Amygdala (tissue), 56 donors: ENCODE measurements at regions not wholly inside any gene's neighbourhood (a gene's known extent, or its start where the extent isn't known, plus 50 kb on each side); places are given as distances from the start of the nearest gene placed in this dataset.
"Not testable (repeated sequence)": the region's sequence is repeated elsewhere in the genome, so short reads cannot be mapped to it uniquely, and the experiment has no call there.

Source experiments
- DNase-seq, 56 donors: peaks; one replicate each; lab custom pipeline; 2025; lab: John Stamatoyannopoulos, UW

DNA sequence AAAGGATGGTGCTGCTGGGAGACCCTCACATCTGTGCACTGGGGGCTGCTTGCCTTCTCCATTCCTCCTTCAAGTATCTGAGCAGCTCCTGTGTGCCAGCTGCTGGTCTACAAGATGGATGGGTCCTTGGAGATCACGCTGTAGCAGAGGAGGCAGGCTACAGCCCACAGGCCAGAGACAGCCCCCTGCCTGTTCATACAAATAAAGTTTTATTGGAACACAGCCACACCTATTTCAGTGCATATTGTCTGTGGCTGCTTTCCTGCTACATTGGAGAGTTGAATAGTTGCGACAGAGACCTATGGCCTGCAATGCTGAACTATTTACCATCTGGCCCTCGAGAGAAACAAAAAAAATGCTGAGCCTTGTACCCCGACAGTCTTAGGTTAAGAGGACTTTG, 149.8 kb upstream of the EEF2KMT start:
- not testable (repeated sequence) for DNase-seq

DNA sequence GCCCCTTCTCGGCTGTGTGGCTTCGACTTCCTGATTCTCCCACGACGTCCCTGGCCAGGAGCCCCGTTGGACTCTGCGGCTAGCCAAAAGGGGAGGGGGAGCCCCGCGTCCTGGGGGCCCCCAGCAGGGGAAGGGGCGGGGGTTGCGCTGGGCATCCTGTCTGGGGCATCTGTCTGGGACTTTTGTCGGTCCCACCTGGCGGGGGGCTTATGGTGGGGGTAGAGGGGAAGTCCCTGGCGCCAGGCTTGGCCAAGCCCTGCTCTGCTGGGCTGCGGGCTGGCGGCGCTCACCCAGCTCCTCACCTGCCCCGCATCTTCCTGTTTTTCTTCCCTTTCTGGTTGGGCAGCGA, 142.7 kb upstream of the EEF2KMT start:
- not testable (repeated sequence) for DNase-seq

DNA sequence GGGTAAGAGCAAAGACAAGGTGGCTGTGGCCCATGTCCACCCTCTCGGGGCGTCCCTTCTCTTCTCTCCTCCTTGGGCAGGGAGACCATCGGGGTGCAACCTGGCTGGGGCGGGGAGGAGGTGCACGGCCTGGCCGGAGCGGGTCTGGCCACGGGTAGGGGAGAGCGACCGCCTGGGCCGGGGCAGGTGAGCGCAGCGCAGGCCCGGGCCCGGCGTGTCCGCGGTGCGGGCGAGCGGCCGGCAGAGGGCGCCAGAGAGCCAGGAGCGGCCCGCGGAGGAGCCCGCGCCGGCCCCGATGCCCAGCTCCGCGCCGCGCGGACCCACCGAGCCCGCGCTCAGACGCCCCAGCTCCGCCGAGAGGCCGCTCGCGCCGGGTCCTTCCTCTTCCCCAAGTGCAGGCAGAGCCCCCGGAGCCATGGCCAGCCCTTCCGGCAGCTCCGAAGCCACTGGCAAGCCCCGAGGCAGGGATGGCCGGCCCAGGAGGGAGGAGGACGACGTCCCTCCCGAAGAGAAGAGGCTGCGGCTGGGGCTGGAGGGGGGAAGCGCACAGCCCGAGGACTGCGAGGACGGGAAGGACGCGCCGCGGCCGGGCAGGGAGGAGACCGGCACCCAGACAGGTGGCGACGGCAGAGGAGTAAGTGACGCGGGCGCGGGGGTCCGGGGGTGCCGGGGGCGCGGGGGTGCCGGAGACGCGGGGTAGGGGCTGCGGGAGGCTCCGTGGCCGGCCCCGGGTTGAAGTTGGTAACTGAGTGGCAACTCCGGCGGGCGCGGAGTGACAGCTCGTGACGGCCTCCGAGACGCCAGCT, 142.1 kb upstream of the EEF2KMT start:
- DNase-seq = peak in 9 of 56 donors; percentile 4 to 56 (median 7)

DNA sequence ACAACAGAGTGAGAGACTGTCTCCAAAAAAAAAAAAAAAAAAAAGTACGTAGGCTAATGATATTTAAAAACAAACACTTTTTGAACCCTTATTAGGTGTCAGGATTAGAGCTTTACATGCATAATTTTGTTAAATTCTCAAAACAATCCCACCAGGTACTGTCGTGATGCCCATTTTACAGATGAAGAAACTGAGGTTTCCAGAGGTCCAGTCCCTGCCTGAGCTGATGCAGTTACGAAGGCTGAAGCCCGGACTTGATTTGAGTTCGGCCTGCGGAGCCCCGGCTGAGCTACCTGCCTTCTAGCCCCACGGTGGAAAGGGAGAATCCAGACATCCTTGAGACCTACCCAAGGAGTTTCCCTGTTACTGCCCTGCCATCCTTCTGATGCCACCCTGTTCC, 137.5 kb upstream of the EEF2KMT start:
- DNase-seq = no peak

DNA sequence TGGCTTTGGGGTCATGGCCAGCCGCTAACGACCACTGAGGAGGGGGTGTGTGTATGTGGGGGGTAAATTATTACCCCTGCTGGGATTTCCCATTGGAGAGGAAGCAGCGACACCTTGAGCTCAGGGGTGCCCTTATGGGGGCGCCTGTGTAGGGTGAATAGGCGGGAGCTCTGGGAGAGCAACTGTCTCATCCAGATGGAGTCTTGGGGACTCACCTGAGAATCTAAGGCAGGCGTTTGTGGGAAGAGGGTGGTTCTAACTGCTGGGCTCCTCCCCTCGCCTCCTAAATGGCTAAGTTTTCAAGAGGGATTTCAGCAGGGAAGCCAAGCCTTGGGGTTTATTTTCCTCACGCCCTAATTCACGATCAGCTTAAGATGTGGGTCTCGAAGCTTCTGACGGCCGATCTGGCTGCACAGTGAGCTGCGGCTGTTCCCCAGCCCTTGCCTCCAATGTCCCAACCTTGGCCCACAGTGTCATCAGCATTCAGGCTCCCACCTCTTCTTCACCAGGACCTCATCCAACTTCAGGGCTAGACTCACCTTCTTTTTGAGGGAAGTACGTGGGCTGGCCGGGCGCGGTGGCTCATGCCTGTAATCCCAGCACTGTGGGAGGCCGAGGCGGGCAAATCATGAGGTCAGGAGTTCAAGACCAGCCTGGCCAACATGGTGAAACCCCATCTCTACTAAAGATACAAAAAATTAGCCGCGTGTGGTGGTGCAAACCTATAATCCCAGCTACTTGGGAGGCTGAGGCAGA, 136.9 kb upstream of the EEF2KMT start:
- no peak for DNase-seq

DNA sequence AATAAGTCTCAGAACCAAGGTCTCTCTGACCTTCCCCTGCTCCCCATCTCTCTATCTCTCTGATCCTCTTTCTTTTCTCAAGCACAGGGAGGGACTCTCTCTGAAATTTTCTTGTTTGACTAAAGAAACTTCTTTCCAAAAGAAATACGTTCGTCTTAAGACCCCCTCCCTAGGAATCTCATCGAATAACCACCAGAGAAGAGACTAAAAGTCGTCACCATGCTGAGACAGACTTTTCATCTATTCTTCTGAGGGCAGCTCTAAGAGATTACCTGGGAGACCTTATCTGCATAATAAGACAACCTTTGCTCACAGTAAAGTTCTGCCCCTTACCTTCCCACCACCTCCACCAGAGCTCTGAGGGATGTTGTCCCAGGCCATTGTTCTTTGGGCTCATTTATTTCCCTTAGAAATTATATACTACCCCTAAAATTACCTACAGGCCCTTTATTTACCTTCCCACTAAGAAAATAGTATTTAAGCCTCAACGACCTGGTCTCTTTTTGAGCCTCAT, 133.7 kb upstream of the EEF2KMT start:
- DNase-seq = no peak

DNA sequence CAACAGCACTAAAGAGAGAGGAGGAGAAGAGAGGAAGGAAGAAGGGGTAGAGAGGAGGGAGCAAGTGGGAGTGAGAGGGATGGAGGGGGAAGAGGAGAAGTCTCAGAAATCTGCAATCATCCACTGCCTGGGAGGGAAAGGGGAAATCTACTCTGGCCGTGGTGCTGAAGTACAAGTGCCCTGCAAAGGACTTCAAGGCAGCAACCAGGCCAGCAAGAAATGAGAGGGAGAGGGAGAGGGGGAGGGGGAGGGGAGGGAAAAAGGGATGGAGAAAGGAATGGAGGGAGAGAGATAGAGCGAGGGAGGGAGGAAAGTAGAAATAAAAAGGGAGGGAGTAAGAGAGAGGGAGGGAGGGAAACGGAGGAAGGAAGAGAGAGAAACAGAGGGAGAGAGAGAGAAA, 130.8 kb upstream of the EEF2KMT start:
- no peak for DNase-seq

DNA sequence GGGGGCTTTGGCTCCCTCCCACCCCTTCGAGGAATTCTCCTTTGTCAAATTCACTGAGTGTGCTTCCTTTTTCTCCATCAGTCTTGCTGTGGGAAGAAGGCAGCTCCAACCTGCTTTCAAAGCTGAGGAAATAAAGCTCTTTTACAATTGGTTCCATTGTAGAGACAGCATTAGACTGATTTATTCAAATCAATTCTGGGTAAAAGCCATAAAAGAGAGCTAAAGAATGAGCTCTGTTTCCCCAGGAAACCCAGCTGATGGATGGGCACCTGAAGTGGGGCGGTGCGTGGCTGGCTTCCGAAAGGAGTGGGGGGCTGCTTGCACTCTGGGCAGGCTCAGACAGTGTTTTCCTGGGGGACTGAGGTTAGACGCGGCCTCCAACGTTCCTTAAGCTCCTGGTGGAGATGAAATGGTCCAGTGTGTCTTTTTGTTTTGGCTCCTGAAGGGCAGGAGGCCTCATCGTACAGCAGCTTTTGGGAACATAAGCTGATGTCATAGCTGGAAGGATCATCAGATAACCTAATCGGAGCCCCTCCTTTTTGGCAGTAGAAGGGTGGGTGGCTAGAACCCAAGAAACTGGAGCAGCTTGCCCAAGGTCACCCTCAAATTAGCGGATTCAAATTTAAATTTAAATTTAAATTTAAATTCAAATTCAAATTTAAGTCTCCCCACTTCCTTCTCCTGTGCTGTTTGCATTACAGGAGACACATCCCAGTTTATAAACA, 128.5 kb upstream of the EEF2KMT start:
- DNase-seq = no peak

DNA sequence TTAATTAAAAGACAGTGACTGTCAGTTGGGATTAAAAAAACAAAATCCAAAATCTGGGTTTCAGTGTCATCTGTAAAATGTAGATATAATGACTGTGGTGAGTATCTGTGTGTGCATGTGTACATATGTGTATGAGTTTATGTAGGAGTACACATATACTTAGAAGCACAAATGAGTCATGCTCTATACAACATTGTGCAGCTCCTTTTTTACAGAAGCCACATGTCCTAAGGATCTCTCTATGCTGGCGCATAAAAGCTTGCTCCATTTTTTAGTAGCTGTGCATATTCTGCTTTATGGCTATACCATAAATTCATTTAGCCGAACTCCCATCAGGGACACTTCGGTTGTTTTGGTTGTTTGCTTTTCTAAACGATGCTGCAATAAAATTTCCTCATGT, 125.2 kb upstream of the EEF2KMT start:
- DNase-seq = no peak

DNA sequence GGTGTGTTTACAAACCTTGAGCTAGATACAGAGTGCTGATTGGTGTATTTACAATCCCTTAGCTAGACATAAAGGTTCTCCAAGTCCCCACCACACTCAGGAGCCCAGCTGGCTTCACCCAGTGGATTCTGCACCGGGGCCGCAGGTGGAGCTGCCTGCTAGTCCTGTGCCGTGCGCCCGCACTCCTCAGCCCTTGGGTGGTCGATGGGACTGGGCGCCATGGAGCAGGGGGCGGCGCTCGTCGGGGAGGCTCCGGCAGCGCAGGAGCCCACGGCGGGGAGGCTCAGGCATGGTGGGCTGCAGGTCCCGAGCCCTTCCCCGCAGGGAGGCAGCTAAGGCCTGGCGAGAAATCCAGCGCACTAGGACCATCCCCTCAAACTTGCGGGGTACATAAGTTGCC, 124.2 kb upstream of the EEF2KMT start:
- DNase-seq = not testable (repeated sequence)

DNA sequence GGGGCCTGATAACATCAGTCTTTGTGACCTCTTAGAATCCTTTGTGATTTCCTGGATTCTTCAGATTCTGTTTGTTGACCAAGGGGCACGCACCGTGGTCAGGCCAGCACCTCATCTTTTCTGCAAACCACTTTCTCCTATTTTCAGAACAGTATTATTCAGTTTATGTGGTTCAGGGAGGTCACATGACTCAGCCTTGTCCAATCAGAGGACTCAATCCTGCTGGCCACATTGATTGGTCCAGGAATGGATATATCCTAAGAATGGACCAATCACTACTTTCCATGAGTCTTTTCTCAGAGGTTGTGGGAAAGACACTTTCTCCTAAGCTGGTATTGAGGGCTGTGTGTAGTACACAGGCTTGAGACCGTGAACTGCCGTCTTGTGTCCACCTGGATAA, 123.1 kb upstream of the EEF2KMT start:
- DNase-seq = no peak

DNA sequence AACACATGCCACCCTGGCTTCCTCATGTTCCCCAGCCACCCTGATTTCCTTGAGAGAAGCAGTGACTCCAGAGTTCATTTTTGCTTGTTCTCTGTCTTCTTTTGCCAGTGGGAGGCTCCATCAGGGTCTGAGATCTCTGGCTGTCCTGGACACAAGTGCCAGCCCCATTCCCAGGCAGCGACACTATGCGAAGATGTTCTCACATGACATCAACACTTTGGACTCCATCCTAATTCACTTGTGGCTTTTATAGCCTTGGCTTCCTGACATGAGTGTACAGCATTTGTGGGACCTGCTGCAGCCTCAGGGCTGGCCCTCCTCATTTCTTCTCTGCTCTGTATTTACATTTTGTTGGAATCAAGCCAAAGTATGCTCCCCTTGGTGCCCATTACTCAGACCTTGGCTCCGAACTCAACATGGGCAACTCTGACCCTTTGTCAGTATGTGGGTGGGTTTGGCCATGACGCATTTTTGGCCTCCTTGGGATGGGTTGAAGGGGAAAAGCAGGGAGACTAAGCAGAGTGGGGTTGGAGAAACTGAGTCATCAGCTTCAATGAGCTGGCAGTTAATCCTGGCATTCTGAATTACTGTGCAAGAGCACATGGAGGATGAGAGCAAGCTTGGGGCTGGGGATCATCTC, 119.0 kb upstream of the EEF2KMT start:
- no peak for DNase-seq

DNA sequence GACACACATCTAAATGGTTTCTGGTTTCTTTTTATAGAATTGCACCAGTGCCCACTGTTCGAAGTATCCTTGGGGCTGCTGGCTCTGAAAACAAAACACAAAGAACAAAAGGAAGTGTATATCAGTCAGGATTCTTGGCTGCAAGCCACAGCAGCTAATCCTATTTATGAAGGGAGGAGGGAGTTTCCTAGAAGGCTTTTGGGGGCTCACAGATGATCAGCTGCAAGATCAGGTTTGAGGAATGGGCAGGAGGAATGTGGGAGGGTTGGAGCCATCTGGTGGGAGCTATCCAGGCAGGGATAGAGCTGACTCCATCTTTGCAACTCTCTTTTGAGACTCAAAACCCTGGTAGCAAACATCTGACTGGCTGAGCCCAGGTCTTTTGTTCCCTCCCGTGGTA, 118.3 kb upstream of the EEF2KMT start:
- peak in 6 of 56 donors; percentile 3 to 15 (median 8) for DNase-seq

DNA sequence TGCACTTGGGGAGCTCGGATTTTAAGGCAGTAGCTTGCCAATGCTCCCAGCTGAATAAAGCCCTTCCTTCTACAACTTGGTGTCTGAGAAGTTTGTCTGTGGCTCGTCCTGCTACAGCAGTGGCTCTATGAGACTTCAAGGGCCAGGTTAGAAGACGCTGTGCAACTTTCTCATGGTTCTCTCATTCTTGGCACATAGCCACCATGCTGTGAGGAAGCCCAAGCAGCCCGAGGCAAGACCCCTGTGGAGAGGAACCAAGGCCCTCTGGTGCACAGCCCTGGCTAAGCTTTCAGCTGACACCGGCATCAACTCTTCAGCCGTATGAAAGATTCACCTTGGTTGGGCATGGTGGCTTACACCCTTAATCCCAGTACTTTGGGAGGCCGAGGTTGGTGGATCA, 116.9 kb upstream of the EEF2KMT start:
- no peak for DNase-seq

DNA sequence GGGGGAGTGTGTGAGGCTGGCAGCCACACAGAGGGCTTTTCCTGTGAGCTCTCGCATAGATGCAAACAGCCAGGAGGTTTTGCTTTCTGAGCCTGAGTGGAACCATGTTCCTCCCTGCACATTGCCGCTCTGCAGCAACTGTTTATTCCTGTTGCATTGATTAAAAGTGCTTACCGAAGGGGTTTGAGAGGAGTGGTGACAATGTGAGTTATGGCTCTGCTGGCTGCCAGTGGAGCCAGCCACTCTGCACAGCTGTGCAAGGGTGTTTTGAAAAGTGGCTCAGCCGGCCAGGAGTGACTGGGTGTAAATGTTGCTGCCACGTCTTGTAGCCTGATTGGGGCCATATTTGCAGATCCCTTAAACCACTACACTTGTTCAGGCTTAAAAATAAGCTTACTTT, 114.9 kb upstream of the EEF2KMT start:
- not testable (repeated sequence) for DNase-seq

DNA sequence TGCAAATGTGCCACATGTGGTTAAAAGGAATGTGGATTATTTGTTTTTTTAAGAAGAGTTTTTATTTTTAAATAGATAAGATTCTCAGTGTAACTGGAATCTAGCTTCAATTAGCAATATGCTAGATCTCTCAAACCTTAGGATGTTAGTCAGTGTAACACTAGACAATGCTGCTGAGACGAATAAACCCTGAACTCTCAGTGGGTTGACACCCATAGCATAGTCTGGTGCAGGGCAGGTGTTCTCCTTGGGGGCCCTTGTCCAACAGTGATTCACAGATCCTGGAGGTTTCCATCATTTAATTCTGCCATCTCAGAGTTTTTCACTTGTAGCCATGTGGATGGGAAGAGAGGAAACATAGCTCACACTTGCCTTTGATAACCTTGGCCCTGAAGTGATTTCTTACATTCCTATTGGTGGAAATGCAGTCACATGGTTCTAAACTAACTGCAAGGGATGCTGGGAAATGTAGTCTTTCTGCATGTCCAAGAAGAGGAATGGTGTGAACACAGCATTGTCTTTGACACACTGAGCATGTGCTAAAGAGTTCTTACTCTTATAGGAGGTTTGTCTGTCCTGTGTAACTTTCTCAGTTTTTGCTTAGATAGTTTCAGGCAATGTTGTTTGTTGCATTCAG, 110.4 kb upstream of the EEF2KMT start:
- peak in 2 of 56 donors; percentile 0 to 1 for DNase-seq

DNA sequence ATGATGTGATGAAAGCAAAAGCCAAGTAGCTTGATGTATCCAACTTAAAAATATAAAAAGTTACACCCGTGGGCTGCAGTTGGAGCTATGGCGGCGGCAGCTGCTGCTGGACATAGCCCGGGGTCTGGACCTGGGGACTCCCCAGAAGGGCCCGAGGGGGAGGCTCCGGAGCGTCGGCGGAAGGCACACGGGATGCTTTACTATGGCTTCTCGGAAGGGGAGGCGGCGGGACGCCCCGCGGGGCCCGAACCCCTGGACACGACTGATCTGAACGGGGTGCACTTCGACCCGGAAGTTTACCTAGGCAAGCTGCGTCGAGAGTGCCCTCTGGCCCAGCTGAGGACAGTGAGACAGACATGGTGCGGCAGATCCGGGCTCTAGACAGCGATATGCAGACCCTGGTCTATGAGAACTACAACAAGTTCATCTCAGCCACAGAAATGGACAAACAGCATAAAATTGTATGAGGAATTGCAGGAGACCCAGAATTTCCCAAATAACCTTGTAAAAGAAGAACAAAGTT, 109.5 kb upstream of the EEF2KMT start:
- DNase-seq = no peak

DNA sequence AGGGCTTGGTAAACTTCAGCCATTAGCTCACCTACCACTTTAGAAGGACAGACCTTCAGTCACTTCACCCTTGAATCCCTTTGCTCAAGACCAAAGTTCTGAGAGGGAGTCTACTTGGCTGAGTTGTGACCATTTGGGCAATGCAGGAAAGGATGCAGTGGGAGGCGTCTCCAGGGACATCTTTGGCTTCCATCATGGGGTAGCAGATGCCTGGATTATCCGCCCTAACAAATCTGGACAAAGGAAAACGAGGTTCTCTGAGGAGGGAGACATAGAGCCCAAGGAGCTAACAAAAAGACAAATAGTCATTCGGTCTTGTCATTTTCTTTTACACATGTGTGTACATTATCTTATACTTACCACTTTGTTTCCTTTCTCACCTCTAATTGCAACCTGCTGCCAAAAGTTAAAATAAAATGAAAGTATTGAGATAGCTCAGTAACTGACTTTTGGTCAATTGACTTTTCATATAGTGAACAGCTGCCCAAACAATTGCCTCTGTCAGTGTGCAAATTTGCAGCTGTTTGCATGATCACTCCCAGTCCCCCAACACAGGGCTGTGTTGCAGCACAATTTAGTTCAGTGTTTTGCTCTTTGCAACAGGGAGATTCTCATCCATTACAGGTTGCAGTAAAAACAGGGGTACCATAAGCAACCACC, 108.9 kb upstream of the EEF2KMT start:
- DNase-seq = peak in 3 of 56 donors; percentile 1 to 27 (median 4)

DNA sequence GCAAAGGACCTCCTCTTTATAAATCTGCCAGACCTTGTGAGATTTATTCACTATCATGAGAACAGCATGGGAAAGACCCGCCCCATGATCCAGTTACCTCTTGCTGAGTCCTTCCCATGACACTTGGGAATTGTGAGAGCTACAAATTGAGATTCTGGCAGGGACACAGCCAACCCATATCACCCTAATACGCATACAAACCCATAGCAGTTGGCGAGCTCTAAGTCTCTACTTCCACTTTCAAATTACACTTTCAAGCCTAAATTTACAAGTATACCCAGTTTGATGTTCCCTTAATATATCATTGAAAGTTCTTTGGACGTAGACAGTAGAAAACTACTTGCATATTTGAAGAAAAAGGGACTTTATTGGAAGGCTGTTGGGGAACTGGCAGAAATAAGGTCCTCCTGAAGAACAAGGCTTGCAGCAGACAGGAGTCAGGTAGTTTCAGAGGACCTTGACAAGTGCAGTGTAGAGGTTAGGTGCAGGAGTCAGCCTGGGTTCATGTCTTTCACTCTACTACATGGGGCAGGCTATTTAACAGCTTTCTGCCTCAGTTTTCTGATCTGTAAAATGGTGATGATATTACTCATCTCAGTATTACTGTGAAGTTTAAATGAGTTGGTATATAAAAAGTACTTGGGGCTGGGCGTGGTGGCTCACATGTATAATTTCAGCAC, 107.9 kb upstream of the EEF2KMT start:
- DNase-seq = no peak
